NCI-H128 (cell line): ENCODE measurements at regions not wholly inside any gene's neighbourhood (a gene's known extent, or its start where the extent isn't known, plus 50 kb on each side); places are given as distances from the start of the nearest gene placed in this dataset.

Experiments
- DNase-seq: peaks from one replicate; lab custom pipeline; 2025; ENCODE audit not compliant: unreplicated experiment; lab: John Stamatoyannopoulos, UW

DNA sequence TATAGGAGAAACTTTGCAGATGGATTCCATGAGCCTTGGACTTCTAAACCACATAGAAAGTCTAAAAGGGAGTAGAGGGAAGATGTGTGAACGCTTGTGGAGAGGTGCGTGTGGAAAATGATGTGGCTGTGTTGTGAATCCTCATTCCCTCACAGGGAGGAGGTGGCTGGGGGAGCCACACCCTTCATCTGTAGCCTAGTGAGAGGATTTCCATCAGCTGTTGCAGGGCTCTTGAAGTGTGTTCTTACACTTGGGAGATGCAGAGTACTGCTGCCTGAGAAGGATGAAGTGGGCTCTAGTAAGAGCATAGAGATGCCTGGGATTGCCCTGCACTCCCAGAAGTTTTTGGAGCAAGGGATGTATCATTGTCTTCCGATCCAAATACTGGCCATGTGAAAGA lies 279.6 kb downstream of the QKI start:
- DNase-seq = no peak

- DNase-seq = no peak
Measured at GRCh38 chr6:163691049-163691448, 276.5 kb downstream of the QKI start.

DNA sequence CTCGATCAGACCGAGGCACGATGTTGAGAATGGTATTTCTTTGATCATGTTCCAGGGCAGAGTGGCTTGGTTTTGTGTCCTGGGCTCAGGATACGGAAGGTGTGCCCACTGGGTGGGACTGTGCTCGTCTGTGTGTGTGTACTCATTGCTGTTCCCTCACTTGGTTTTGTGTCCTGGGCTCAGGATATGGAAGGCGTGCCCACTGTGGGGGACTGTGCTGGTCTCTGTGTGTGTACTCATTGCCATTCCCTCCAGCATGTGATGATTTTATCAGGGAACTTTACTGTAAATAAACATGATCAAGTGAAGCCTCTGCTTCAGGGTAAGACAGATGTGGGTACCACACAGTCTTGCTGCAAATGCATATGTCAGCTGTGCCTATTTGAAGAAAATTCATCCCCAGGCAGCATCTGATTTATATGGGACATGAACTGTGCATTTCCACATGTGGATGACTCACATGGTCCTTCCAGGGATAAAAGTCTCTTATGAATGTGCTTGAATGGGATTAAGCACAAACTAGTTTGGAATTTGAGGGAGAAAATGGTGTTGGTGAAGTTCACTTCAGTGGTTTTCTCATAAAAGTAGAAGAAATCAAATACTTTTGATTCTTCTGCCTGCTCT lies 274.3 kb downstream of the QKI start:
- DNase-seq = no peak

GRCh38 chr6:163687075-163687474 lies 272.6 kb downstream of the QKI start:
- DNase-seq = no peak

DNA sequence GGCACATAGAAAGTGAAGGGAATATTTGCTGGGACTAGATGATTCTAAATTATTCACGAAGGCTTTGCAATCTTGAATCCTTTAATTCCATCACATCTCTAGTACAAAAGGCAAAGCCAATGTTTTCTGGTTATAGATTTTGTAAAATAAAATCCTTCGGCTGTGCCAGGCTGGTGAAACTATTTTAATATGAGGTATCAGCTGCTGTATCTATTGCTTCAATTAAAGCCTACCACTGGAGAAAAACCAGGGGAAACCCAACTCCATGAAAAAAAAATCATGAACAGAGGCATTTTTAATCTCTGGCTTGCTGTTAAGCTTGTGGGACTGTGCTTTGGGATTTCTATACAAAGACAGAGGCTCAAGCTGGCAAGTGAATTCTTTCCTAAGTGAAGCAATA lies 271.8 kb downstream of the QKI start:
- DNase-seq = no peak

- no peak for DNase-seq
Measured at GRCh38 chr6:163683105-163683622, 268.6 kb downstream of the QKI start.

DNA sequence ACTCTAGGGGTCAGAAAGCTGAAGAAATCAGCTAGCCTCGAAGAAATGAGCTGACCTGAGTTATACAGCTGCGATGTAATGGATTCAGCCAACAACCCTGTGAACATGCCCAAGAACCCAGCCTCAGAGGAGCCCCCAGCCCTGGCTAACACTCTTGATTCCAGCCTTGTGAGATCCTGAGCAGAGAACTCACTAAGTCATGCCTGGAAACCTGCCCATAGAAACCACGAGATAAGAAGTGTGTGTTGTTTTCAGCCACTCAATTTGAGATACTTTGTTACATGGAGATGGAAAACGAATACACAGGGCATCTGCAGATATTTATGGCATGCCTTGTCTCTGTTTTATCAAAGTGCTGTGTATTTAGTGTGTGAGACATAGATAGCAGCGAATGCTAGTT lies 265.2 kb downstream of the QKI start:
- DNase-seq = no peak

DNA sequence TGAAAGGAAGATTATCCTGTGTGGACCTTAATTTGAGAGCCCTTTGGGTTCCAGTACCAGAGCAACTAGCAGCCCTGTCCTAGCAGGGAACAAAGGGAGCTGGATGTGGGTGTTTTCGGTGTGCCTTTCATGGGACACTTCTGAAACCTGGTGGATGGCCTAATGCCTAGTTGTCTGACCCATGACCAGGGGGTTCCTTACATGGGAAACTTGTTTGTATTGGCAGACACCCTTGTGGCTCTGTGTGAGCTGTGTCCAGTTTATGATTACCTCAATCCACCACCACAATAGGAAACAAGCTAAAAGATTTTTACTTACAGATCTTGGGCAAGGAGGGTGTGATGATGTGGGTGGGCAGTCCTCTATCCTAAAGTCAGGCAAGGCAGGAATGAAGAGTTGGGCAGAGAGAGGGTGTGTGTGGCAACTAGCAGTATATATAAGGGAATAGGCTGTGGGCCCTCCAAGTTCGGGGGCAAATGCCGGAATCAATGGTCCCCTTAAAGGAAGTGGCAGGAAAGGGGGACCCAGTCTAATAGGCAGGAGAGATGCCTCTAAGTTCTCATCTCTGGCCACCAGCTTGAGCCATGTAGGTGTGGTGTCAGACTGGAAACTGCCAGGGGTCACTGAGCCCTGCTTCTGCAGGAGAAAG lies 264.6 kb downstream of the QKI start:
- DNase-seq = no peak

DNA sequence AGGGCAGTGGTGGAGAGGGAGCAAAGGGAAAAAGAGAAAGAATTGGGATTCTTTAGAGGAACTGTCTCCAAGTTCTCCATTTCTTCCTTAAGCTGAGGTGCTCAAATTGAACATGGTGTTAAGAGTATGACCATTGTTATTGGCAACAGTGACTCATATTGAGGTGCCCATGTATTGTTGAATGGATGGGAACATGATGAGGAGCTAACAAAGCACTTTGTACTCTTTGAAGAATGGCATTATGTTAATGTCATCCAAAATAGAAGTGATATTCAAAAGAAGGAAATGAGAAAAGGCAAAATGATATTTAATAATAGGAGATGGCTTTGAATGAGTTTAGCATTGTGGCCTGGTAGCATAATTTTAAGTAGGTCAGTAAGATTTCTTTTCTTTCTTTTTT lies 261.1 kb downstream of the QKI start:
- no peak for DNase-seq

GRCh38 chr6:163672710-163673109 lies 258.2 kb downstream of the QKI start:
- DNase-seq = no peak

- DNase-seq = no peak
Measured at GRCh38 chr6:163671791-163672190, 257.3 kb downstream of the QKI start.

GRCh38 chr6:163671355-163671754 lies 256.8 kb downstream of the QKI start:
- no peak for DNase-seq

- DNase-seq = no peak
Measured at GRCh38 chr6:163670336-163670735, 255.8 kb downstream of the QKI start.

DNA sequence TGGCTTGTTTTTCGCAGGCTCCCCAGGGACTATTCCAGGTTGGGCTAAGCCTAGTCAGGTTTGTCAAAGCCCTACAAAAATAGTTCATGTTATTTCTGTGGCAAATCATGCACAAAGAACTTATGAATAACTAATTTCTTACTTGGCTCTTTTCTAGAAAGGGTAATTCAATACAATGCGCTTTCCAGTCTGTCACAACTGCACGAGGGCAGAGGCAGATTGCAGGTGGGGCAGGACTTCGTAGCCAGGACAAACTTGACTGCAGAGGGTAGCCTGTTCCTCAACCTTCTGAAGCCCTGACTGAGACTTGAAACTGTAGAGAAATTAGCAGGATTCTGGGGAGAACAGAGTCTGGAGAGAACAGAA lies 253.5 kb downstream of the QKI start:
- no peak for DNase-seq

DNA sequence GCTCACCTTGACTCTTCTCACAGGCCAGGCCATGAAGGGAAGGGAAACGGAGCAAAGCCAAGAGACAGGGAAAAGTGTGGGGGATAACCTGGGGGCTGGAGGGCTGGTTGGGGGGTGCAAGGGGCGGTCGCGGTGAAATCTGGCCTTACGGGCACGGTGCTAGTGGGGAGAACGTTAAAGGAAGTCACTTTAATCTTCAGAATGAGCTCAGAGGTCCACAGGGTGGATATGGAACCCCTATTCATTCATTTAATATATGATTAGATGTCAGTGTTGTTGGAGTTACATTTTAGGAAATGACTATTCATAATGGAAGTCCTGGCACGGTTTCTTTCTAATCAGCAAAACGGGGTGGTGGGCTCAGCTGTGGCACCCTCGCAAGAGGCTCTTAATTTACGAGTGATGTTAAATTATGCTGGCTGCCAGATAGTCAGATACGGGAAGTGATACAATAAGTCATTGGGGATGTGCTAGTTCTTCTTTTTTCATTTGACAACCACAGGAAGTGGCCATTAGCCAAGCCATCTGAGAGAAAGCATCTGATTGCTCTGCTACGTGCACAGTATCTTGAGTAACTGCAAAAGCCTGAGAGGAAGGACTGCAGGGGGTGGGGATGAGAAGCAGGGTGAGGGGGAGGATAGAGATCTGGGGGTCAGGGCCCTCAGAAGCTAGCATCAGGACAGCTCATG lies 253.0 kb downstream of the QKI start:
- no peak for DNase-seq

DNA sequence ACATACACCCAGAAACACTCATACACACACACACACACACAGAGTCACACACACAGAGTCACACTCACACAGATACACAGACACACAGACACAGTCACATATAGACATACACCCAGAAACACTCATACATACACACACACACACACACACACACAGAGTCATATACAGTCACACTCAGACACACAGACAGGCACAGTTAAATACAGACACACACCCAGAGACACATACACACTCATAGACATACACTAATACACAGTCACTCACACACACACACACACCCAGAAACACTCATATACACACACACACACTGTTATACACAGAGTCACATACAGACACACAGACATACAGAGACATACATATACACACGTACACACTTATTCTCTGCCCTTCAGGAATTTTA lies 250.9 kb downstream of the QKI start:
- DNase-seq = no peak

GRCh38 chr6:163663575-163663974 lies 249.1 kb downstream of the QKI start:
- DNase-seq = no peak

DNA sequence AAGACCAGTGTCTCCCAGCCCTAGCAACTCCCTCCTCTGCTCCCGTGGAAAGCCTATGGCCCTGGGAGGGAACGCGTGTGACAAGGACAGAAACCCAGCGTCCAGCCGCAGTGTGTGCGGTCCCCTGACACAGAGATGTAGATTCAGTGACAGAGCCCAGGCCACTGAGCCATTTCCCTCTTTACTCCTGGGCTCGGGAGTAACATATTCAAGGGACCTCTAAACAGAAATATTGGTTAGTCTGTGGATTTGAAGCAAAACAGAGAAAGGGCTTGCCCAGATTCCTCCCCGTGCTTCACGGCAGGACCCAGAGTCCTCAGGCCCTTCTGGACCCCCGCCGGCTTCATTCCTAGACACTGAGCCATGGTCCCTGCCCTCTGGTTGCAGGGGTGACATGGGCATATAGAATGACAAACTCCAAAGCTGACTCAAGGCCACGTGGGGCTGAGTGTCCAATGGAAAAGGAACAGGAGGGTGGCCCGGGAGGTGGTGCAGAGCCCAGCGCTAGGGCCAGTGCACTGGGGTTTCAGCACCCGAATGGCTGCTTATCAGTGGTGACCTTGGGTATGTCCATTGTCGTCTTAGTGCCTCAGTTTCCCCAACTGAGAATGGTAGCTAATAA lies 248.2 kb downstream of the QKI start:
- DNase-seq = no peak

- no peak for DNase-seq
Measured at GRCh38 chr6:163661272-163661671, 246.8 kb downstream of the QKI start.

DNA sequence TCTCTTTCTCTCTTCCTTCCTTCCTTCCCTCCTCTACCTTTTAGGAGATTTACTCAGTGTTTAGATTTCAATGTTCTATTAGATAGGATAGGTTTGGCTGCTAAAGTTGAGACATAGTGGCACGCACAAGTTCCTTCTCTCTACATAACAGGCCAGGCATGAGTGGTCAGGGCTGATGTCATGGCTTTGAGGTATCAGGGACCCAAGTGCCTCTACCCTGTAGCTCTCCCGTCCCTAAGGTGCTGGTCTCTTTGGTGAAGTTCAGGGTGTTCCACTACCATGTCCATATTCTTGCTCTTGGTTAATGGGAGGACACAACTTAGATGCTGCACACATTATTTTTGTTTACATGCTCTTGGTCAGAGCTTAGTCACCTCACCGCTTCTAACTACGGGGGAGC lies 245.3 kb downstream of the QKI start:
- no peak for DNase-seq

- no peak for DNase-seq
Measured at GRCh38 chr6:163655217-163656121, 241.0 kb downstream of the QKI start.
